ENCODE measurements at regions not wholly inside any gene's neighbourhood (a gene's known extent, or its start where the extent isn't known, plus 50 kb on each side); places are given as distances from the start of the nearest gene placed in this dataset.

- Histone ChIP-seq H3K4me2 (ENCODE audit: insufficient read depth, low read length) (no peak overlapping the region), H3K9me3 (ENCODE audit: insufficient read depth, low read length, severe bottlenecking) (no peaks in the 10 kb centered on the region), H3K79me2 (ENCODE audit: insufficient read depth, low read length) (no peaks in the 10 kb centered on the region), H4K20me1 (ENCODE audit: insufficient read depth, low read length) (no peaks in the 10 kb centered on the region), H3K36me3 (ENCODE audit: insufficient read depth, low read length) (no peaks in the 10 kb centered on the region), H3K9ac (ENCODE audit: low read depth, low read length) (no peak overlapping the region), H2AFZ (ENCODE audit: low read depth, low read length) (no peak overlapping the region), H3K27me3 (ENCODE audit: insufficient read depth, low read length, poor library complexity) (no peaks in the 10 kb centered on the region), H3K4me3 (ENCODE audit: low read depth in 1 of 2, low read length in 2 of 2) (no peak overlapping the region), H3K27ac (ENCODE audit: low read length) (no peak overlapping the region), H3K4me1 (ENCODE audit: insufficient read depth, low read length) (no peaks in the 10 kb centered on the region)
- no peak for DNase-seq
- ATAC-seq (ENCODE audit: insufficient read depth, low read depth) = no peak
- TF ChIP-seq CTCF (IDR thresholded peaks at IDR 0.05; ENCODE audit: borderline replicate concordance, extremely low read depth, low read length, poor library complexity, severe bottlenecking) (no peak), EZH2 (IDR thresholded peaks at IDR 0.05; ENCODE audit: borderline replicate concordance, low read depth, low read length, severe bottlenecking) (no peak)
These were observed 219.6 kb upstream of the ZNF462 start for GRCh38 chr9:106643211-106643930.

- no peaks in the 10 kb centered on the region for H3K36me3 ChIP-seq (ENCODE audit: insufficient read depth, low read length)
- DNase-seq = no peak
These were observed 218.3 kb upstream of the ZNF462 start for GRCh38 chr9:106644661-106645060.

GRCh38 chr9:106648799-106649198 lies 214.2 kb upstream of the ZNF462 start:
- no peak overlapping the region for H3K9ac ChIP-seq (ENCODE audit: low read depth, low read length)
- H3K36me3 ChIP-seq (ENCODE audit: insufficient read depth, low read length) = no peaks in the 10 kb centered on the region
- no peaks in the 10 kb centered on the region for H3K79me2 ChIP-seq (ENCODE audit: insufficient read depth, low read length)
- H3K4me3 ChIP-seq (ENCODE audit: low read depth in 1 of 2, low read length in 2 of 2) = no peak overlapping the region
- no peak for ATAC-seq (ENCODE audit: insufficient read depth, low read depth)
- DNase-seq = no peak
- H4K20me1 ChIP-seq (ENCODE audit: insufficient read depth, low read length) = no peaks in the 10 kb centered on the region
- no peak overlapping the region for H3K4me2 ChIP-seq (ENCODE audit: insufficient read depth, low read length)
- no peak for TF ChIP-seq EZH2 (IDR thresholded peaks at IDR 0.05; ENCODE audit: borderline replicate concordance, low read depth, low read length, severe bottlenecking)
- no peak for TF ChIP-seq CTCF (IDR thresholded peaks at IDR 0.05; ENCODE audit: borderline replicate concordance, extremely low read depth, low read length, poor library complexity, severe bottlenecking)
- no peak overlapping the region for H2AFZ ChIP-seq (ENCODE audit: low read depth, low read length)
- H3K27me3 ChIP-seq (ENCODE audit: insufficient read depth, low read length, poor library complexity) = no peaks in the 10 kb centered on the region
- H3K9me3 ChIP-seq (ENCODE audit: insufficient read depth, low read length, severe bottlenecking) = no peaks in the 10 kb centered on the region
- no peak overlapping the region for H3K27ac ChIP-seq (ENCODE audit: low read length)
- no peaks in the 10 kb centered on the region for H3K4me1 ChIP-seq (ENCODE audit: insufficient read depth, low read length)

More at GRCh38 chr9:106644661-106645060, 218.3 kb upstream of the ZNF462 start:
- no peak overlapping the region for H2AFZ ChIP-seq (ENCODE audit: low read depth, low read length)
- no peaks in the 10 kb centered on the region for H3K27me3 ChIP-seq (ENCODE audit: insufficient read depth, low read length, poor library complexity)
- H3K4me1 ChIP-seq (ENCODE audit: insufficient read depth, low read length) = no peaks in the 10 kb centered on the region
- H3K4me3 ChIP-seq (ENCODE audit: low read depth in 1 of 2, low read length in 2 of 2) = no peak overlapping the region
- H3K9ac ChIP-seq (ENCODE audit: low read depth, low read length) = no peak overlapping the region
- no peaks in the 10 kb centered on the region for H4K20me1 ChIP-seq (ENCODE audit: insufficient read depth, low read length)
- ATAC-seq (ENCODE audit: insufficient read depth, low read depth) = no peak
- no peaks in the 10 kb centered on the region for H3K9me3 ChIP-seq (ENCODE audit: insufficient read depth, low read length, severe bottlenecking)
- no peak overlapping the region for H3K4me2 ChIP-seq (ENCODE audit: insufficient read depth, low read length)
- TF ChIP-seq EZH2 (IDR thresholded peaks at IDR 0.05; ENCODE audit: borderline replicate concordance, low read depth, low read length, severe bottlenecking) = no peak
- TF ChIP-seq CTCF (IDR thresholded peaks at IDR 0.05; ENCODE audit: borderline replicate concordance, extremely low read depth, low read length, poor library complexity, severe bottlenecking) = no peak
- H3K27ac ChIP-seq (ENCODE audit: low read length) = no peak overlapping the region
- H3K79me2 ChIP-seq (ENCODE audit: insufficient read depth, low read length) = no peaks in the 10 kb centered on the region

Measured in DND-41 (cell line).